Esophagus squamous epithelium (tissue), 4 donors: ENCODE measurements at regions not wholly inside any gene's neighbourhood (a gene's known extent, or its start where the extent isn't known, plus 50 kb on each side); places are given as distances from the start of the nearest gene placed in this dataset.

ENCODE experiments used
- CTCF ChIP-seq, 6 experiments: fragments of 450-650 bp in 4 of 6; fragments of 200-600 bp in 2 of 6; sonication (generic) in 2 of 6; IDR thresholded peaks; one replicate each; pipeline ENCODE4 v1.5.1; 2016 to 2019; ENCODE audit warnings: antibody characterized with exemption in 6 of 6, mild to moderate bottlenecking in 4 of 6, moderate library complexity in 4 of 6
- POLR2A ChIP-seq, 4 donors: fragments of 450-650 bp; IDR thresholded peaks; one replicate each; pipeline ENCODE4 v1.6.1; 2017; ENCODE audit warnings: antibody characterized with exemption in 4 of 4, mild to moderate bottlenecking in 4 of 4, moderate library complexity in 3 of 4

GRCh38 chr9:14531341-14532269 lies 161.6 kb downstream of the ZDHHC21 start:
- TF ChIP-seq CTCF (IDR thresholded peaks at IDR 0.05), result no peak
- no peak for TF ChIP-seq POLR2A (IDR thresholded peaks at IDR 0.05)
